ENCODE measurements at regions not wholly inside any gene's neighbourhood (a gene's known extent, or its start where the extent isn't known, plus 50 kb on each side); places are given as distances from the start of the nearest gene placed in this dataset.

DNA sequence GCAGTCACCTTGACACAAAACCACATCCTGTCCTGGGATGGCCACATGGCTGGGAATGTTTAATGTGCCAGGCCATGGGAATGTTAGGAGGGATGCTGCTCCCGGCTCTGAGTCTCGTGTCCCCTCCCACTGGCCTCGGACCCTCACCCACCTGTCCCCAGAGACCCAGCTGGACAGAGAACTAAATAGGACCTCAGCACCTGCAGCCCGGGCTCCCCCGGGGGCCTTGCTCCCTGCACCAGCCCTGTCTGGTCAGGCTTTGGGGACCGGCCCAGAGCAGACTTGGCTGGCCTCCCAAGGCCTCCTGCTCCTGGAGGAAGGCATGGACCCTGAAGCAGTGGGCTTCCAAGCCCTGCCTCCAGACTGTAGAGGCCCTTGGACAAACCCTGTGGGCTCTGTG, 100.0 kb upstream of the IQSEC1 start:
- Histone ChIP-seq H3K4me3 (ENCODE audit: low read depth, low read length) (no peak overlapping the region), H3K27ac (no peak overlapping the region), H3K4me2 (ENCODE audit: low read length) (no peak overlapping the region), H3K4me1 (no peaks in the 10 kb centered on the region), H3K79me2 (no peaks in the 10 kb centered on the region), H3K9me3 (ENCODE audit: control insufficient read depth, low read length) (no peaks in the 10 kb centered on the region), H3K9ac (no peak overlapping the region), H3K27me3 (ENCODE audit: control insufficient read depth, insufficient read depth, low read length) (no peaks in the 10 kb centered on the region), H2AFZ (no peak overlapping the region), H3K36me3 (ENCODE audit: control insufficient read depth, insufficient read depth, low read length) (no peaks in the 10 kb centered on the region)
- TF ChIP-seq CTCF (IDR thresholded peaks at IDR 0.05), result no peak

DNA sequence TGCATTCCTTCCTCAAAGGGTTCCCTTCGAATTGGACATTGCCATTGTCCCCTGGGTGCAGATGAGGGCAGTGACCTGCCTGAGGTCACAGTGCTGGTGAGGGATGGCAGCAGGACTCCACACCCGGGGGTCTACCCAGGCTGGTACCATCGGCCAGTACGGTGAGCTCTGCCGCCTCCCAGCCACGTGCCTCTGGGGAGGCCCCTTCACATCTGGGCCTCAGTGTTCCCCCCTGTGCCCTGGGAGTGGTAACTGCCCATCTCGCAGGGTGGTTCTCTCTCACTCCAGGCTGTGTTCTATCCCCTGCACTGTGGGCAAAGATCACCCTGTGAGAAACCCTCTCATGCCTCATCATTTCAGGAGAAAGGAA, 99.4 kb upstream of the IQSEC1 start:
- H2AFZ ChIP-seq, result no peak overlapping the region
- TF ChIP-seq CTCF (IDR thresholded peaks at IDR 0.05), result no peak

GRCh38 chr3:13171704-13172643, 98.7 kb upstream of the IQSEC1 start:
- H3K36me3 ChIP-seq (ENCODE audit: control insufficient read depth, insufficient read depth, low read length), result no peaks in the 10 kb centered on the region
- H2AFZ ChIP-seq, result no peak overlapping the region
- H3K27me3 ChIP-seq (ENCODE audit: control insufficient read depth, insufficient read depth, low read length), result no peaks in the 10 kb centered on the region
- no peaks in the 10 kb centered on the region for H3K4me1 ChIP-seq
- H3K9ac ChIP-seq, result no peak overlapping the region
- no peaks in the 10 kb centered on the region for H3K79me2 ChIP-seq
- no peak overlapping the region for H3K4me3 ChIP-seq (ENCODE audit: low read depth, low read length)
- TF ChIP-seq CTCF (IDR thresholded peaks at IDR 0.05), result no peak
- H3K4me2 ChIP-seq (ENCODE audit: low read length), result no peak overlapping the region
- no peaks in the 10 kb centered on the region for H3K9me3 ChIP-seq (ENCODE audit: control insufficient read depth, low read length)
- H3K27ac ChIP-seq, result no peak overlapping the region

More for the DNA sequence above, 99.4 kb upstream of the IQSEC1 start:
- Histone ChIP-seq H3K36me3 (ENCODE audit: control insufficient read depth, insufficient read depth, low read length) (no peaks in the 10 kb centered on the region), H3K4me1 (no peaks in the 10 kb centered on the region), H3K27me3 (ENCODE audit: control insufficient read depth, insufficient read depth, low read length) (no peaks in the 10 kb centered on the region), H3K9me3 (ENCODE audit: control insufficient read depth, low read length) (no peaks in the 10 kb centered on the region), H3K79me2 (no peaks in the 10 kb centered on the region), H3K4me2 (ENCODE audit: low read length) (no peak overlapping the region), H3K9ac (no peak overlapping the region), H3K4me3 (ENCODE audit: low read depth, low read length) (no peak overlapping the region), H3K27ac (no peak overlapping the region)

DNA sequence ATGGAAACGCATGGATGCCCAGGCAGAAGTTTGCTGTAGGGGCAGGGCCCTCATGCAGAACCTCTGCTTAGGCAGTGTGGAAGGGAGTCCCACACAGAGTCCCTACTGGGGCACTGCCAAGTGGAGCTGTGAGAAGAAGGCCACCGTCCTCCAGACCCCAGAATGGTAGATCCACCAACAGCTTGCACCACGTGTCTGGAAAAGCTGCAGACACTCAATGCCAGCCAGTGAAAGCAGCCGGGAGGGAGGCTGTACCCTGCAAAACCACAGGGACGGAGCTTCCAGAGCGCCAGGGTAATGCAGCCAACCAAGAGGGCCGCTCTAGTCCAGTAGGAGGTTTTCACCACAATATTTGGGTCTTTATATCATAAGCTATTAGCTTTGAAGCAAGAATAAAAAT, 97.1 kb upstream of the IQSEC1 start:
- no peaks in the 10 kb centered on the region for H3K9me3 ChIP-seq (ENCODE audit: control insufficient read depth, low read length)
- H3K79me2 ChIP-seq, result no peaks in the 10 kb centered on the region
- H3K4me3 ChIP-seq (ENCODE audit: low read depth, low read length), result no peak overlapping the region
- no peak overlapping the region for H3K9ac ChIP-seq
- H3K4me2 ChIP-seq (ENCODE audit: low read length), result no peak overlapping the region
- no peak overlapping the region for H2AFZ ChIP-seq
- H3K27me3 ChIP-seq (ENCODE audit: control insufficient read depth, insufficient read depth, low read length), result no peaks in the 10 kb centered on the region
- TF ChIP-seq CTCF (IDR thresholded peaks at IDR 0.05), result no peak
- no peaks in the 10 kb centered on the region for H3K4me1 ChIP-seq
- H3K27ac ChIP-seq, result no peak overlapping the region
- no peaks in the 10 kb centered on the region for H3K36me3 ChIP-seq (ENCODE audit: control insufficient read depth, insufficient read depth, low read length)

- Histone ChIP-seq H3K36me3 (ENCODE audit: control insufficient read depth, insufficient read depth, low read length) (no peaks in the 10 kb centered on the region), H3K4me1 (no peaks in the 10 kb centered on the region), H3K27ac (no peak overlapping the region), H3K4me3 (ENCODE audit: low read depth, low read length) (no peak overlapping the region), H3K9ac (no peak overlapping the region), H3K79me2 (no peaks in the 10 kb centered on the region), H3K4me2 (ENCODE audit: low read length) (no peak overlapping the region), H2AFZ (no peak overlapping the region), H3K27me3 (ENCODE audit: control insufficient read depth, insufficient read depth, low read length) (no peaks in the 10 kb centered on the region), H3K9me3 (ENCODE audit: control insufficient read depth, low read length) (no peaks in the 10 kb centered on the region)
- TF ChIP-seq CTCF (IDR thresholded peaks at IDR 0.05), result no peak
These were observed 95.2 kb upstream of the IQSEC1 start for GRCh38 chr3:13168391-13168790.

All from parathyroid adenoma (tissue), 2 donors.